Neuronal stem cell (in vitro differentiated cells): ENCODE measurements at regions not wholly inside any gene's neighbourhood (a gene's known extent, or its start where the extent isn't known, plus 50 kb on each side); places are given as distances from the start of the nearest gene placed in this dataset.
"Not testable (repeated sequence)": the region's sequence is repeated elsewhere in the genome, so short reads cannot be mapped to it uniquely, and the experiment has no call there.

Source experiments
- DNase-seq: peaks from one replicate; pipeline ENCODE4 v3.0.0-alpha.2; 2013; ENCODE audit warnings: low spot score
- H2AFZ ChIP-seq: one replicate; pipeline ENCODE4 v1.6.1; 2013; ENCODE audit warnings: mild to moderate bottlenecking, low read length, inconsistent platforms
- H2AK5ac ChIP-seq: 2 replicates; pipeline ENCODE4 v1.6.1; 2013; ENCODE audit warnings: low read depth, mild to moderate bottlenecking, inconsistent platforms, low read length, moderate library complexity, mixed read lengths
- H2BK120ac ChIP-seq: 2 replicates; pipeline ENCODE4 v1.6.1; 2013; ENCODE audit warnings: low read depth, mild to moderate bottlenecking, inconsistent platforms, low read length, moderate library complexity, mixed read lengths
- H2BK12ac ChIP-seq: one replicate; pipeline ENCODE4 v1.6.1; 2013; ENCODE audit warnings: low read length, inconsistent platforms
- H2BK15ac ChIP-seq: 2 replicates; pipeline ENCODE4 v1.6.1; 2013; ENCODE audit warnings: mild to moderate bottlenecking, low read length, inconsistent platforms, mixed read lengths
- H2BK5ac ChIP-seq: one replicate; pipeline ENCODE4 v1.6.1; 2013; ENCODE audit warnings: inconsistent platforms, mild to moderate bottlenecking, low read length, moderate library complexity
- H3K14ac ChIP-seq: one replicate; pipeline ENCODE4 v1.6.1; 2013; ENCODE audit warnings: low read length, inconsistent platforms
- H3K18ac ChIP-seq: 2 replicates; pipeline ENCODE4 v1.6.1; 2013; ENCODE audit warnings: low read length, inconsistent platforms
- H3K23ac ChIP-seq: 2 replicates; pipeline ENCODE4 v1.6.1; 2013; ENCODE audit warnings: low read depth, mild to moderate bottlenecking, mixed read lengths, low read length, inconsistent platforms; ENCODE audit not compliant: poor library complexity
- H3K27ac ChIP-seq: replicated peaks from 3 replicates; pipeline ENCODE4 v1.5.1; 2013; ENCODE audit warnings: low read length, inconsistent platforms
- H3K27me3 ChIP-seq, 3 experiments: 2 replicates each; pipeline ENCODE4 v1.6.1; 2013; ENCODE audit warnings: low read length in 3 of 3, mild to moderate bottlenecking in 2 of 3, inconsistent platforms in 1 of 3, low read depth in 1 of 3, mixed read lengths in 1 of 3, moderate library complexity in 1 of 3; ENCODE audit not compliant: control insufficient read depth in 3 of 3, insufficient read depth in 3 of 3
- H3K36me3 ChIP-seq, 2 donors: replicated peaks in 1 of 2; 2 replicates each; pipeline ENCODE4 v1.6.1; 2013; ENCODE audit warnings: low read length in 2 of 2; ENCODE audit not compliant: control insufficient read depth in 2 of 2, insufficient read depth in 2 of 2
- H3K4ac ChIP-seq: 2 replicates; pipeline ENCODE4 v1.6.1; 2013; ENCODE audit warnings: inconsistent platforms, mild to moderate bottlenecking, low read length, moderate library complexity
- H3K4me1 ChIP-seq, 2 donors: 1 replicate in 1 of 2; 2 replicates in 1 of 2; pipeline ENCODE4 v1.6.1; 2013; ENCODE audit warnings: low read length in 2 of 2, low read depth in 1 of 2; ENCODE audit not compliant: control insufficient read depth in 2 of 2, insufficient read depth in 1 of 2
- H3K4me2 ChIP-seq: one replicate; pipeline ENCODE4 v1.6.1; 2013; ENCODE audit warnings: mild to moderate bottlenecking, low read length, inconsistent platforms; ENCODE audit not compliant: insufficient read depth, poor library complexity, severe bottlenecking
- H3K4me3 ChIP-seq, 2 donors: 2 replicates each; pipeline ENCODE4 v1.5.1; 2013; ENCODE audit warnings: low read length in 2 of 2, mild to moderate bottlenecking in 2 of 2, inconsistent platforms in 1 of 2, moderate library complexity in 1 of 2
- H3K79me1 ChIP-seq: one replicate; pipeline ENCODE4 v1.6.1; 2013; ENCODE audit warnings: low read depth, mild to moderate bottlenecking, inconsistent platforms, low read length, moderate library complexity
- H3K9ac ChIP-seq: one replicate; pipeline ENCODE4 v1.6.1; 2013; ENCODE audit warnings: mild to moderate bottlenecking, low read depth, low read length, inconsistent platforms; ENCODE audit not compliant: poor library complexity
- H3K9me3 ChIP-seq, 2 donors: replicated peaks in 1 of 2; 2 replicates each; pipeline versions ENCODE3 to v1.6.1; 2013; ENCODE audit warnings: low read length in 2 of 2, mild to moderate bottlenecking in 2 of 2, inconsistent platforms in 1 of 2, low read depth in 1 of 2, mixed read lengths in 1 of 2, moderate library complexity in 1 of 2; ENCODE audit not compliant: control insufficient read depth in 2 of 2, insufficient read depth in 1 of 2
- H4K8ac ChIP-seq: one replicate; pipeline ENCODE4 v1.6.1; 2013; ENCODE audit warnings: low read depth, mild to moderate bottlenecking, inconsistent platforms, low read length, moderate library complexity
- H4K91ac ChIP-seq: one replicate; pipeline ENCODE4 v1.6.1; 2013; ENCODE audit warnings: low read length, low read depth, mild to moderate bottlenecking, inconsistent platforms; ENCODE audit not compliant: poor library complexity
- WGBS, 2 donors: extraction: QIAGEN DNeasy Blood & Tissue Kit; methylation state at CpG; one replicate each; pipeline ENCODE4 v1.1.7; 2013; ENCODE audit warnings: missing lambda C conversion rate in 2 of 2, mixed read lengths in 1 of 2; ENCODE audit not compliant: insufficient read length in 2 of 2, insufficient replicate concordance in 1 of 2; ENCODE audit errors: extremely low coverage in 2 of 2; 5-methylcytosine and 5-hydroxymethylcytosine counted together

DNA sequence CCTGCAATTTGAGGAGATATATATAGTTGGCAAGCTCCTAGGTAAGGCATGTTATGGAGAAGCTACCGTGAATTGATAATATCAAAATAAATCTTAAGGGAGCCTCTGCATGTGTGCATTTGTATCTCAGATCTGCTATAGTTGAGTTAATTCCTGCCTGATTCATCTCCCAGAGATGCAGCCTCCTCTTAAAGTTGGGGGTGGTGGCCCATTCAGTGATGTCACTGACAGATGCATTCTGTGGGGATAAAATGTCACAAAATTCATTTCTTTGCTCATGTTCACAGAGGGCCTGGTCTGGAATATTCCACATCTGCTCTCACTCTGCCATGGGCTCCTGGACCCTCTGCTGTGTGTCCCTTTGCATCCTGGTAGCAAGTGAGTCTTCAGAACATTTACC is 185.8 kb upstream of the PRSS1 start:
- no peak overlapping the region for H2BK15ac ChIP-seq
- WGBS, 2 donors, result no CpG with 5 or more reads among the region's 1 CpG
- H2AK5ac ChIP-seq, result no peak overlapping the region
- no peaks in the 10 kb centered on the region for H3K9me3 ChIP-seq
- no peak overlapping the region for H2BK120ac ChIP-seq
- H2BK12ac ChIP-seq, result no peak overlapping the region
- no peak overlapping the region for H3K4me3 ChIP-seq
- H3K79me1 ChIP-seq, result no peaks in the 10 kb centered on the region
- H4K91ac ChIP-seq, result no peak overlapping the region
- H3K36me3 ChIP-seq, result no peaks in the 10 kb centered on the region
- no peak overlapping the region for H3K27ac ChIP-seq
- no peak overlapping the region for H3K23ac ChIP-seq
- no peaks in the 10 kb centered on the region for H3K4me1 ChIP-seq
- H4K8ac ChIP-seq, result no peak overlapping the region
- H3K4ac ChIP-seq, result no peak overlapping the region
- DNase-seq, result no peak
- H3K9ac ChIP-seq, result no peak overlapping the region
- H3K27me3 ChIP-seq, result no peaks in the 10 kb centered on the region
- no peak overlapping the region for H2AFZ ChIP-seq
- H3K18ac ChIP-seq, result no peak overlapping the region
- no peak overlapping the region for H3K14ac ChIP-seq
- H3K4me2 ChIP-seq, result no peak overlapping the region
- no peak overlapping the region for H2BK5ac ChIP-seq

DNA sequence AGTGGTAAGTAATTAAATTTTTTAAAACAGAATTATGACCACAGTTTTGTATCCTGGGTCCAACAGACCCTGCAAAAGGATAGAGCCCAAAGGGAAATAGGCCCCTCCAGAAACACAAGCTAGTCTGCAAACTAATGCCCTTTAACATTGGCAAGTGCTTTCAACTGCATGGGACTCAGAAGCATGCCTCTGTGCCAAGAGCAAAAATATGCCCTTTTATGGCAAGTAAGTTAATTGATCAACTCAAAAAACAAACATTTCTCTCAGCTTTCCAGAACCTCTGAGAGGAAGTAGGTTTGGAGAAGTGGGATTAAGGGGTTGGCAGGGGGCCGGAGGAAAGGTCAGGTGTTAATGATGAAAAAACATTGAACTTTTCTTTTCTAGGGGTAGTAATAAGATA is 186.6 kb upstream of the PRSS1 start:
- Histone ChIP-seq H4K91ac (no peak overlapping the region), H3K4me1 (no peaks in the 10 kb centered on the region)
- WGBS, 2 donors, result no CpG with 5 or more reads among the region's 1 CpG

DNA sequence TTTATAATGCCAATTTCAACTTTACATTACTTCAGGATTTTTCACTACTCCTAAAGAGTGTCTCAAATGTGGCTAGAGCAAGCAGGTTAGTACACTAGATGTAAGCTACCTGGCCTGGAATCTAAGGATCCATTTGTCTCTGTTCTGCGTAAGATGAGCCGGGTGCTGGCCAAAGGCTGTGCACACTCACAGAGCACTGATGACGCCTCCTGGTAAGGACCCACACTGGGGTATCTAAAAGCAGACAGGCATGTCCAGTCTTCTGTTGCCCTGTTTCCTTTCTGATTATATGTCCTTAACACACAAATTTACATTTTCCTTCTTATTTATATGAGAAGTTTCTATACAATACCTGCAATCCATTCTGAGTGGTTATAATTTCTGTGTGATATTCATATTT is 187.9 kb upstream of the PRSS1 start:
- WGBS, 2 donors, result no CpG with 5 or more reads among the region's 3 CpGs
- H3K4me2 ChIP-seq, H2BK5ac ChIP-seq, H3K27me3 ChIP-seq, H2AFZ ChIP-seq, H3K4me1 ChIP-seq, H3K4me3 ChIP-seq, H2BK120ac ChIP-seq, H3K4ac ChIP-seq, DNase-seq, H4K8ac ChIP-seq, H3K9ac ChIP-seq, H3K36me3 ChIP-seq, H2BK12ac ChIP-seq, H3K9me3 ChIP-seq, H3K27ac ChIP-seq, H3K79me1 ChIP-seq, H3K18ac ChIP-seq, H3K23ac ChIP-seq, H3K14ac ChIP-seq, H4K91ac ChIP-seq, H2AK5ac ChIP-seq, H2BK15ac ChIP-seq: not testable (repeated sequence)

More for the DNA sequence above, 186.6 kb upstream of the PRSS1 start:
- H3K14ac ChIP-seq, result no peak overlapping the region
- H2AFZ ChIP-seq, result no peak overlapping the region
- H3K36me3 ChIP-seq, result no peaks in the 10 kb centered on the region
- H3K18ac ChIP-seq, result no peak overlapping the region
- no peak for DNase-seq
- no peak overlapping the region for H2AK5ac ChIP-seq
- H3K79me1 ChIP-seq, result no peaks in the 10 kb centered on the region
- H4K8ac ChIP-seq, result no peak overlapping the region
- H2BK15ac ChIP-seq, result no peak overlapping the region
- H3K27ac ChIP-seq, result no peak overlapping the region
- no peak overlapping the region for H3K9ac ChIP-seq
- no peaks in the 10 kb centered on the region for H3K27me3 ChIP-seq
- no peak overlapping the region for H2BK12ac ChIP-seq
- H3K23ac ChIP-seq, result no peak overlapping the region
- H3K4me3 ChIP-seq, result no peak overlapping the region
- no peaks in the 10 kb centered on the region for H3K9me3 ChIP-seq
- no peak overlapping the region for H3K4me2 ChIP-seq
- no peak overlapping the region for H2BK5ac ChIP-seq
- H3K4ac ChIP-seq, result no peak overlapping the region
- H2BK120ac ChIP-seq, result no peak overlapping the region

DNA sequence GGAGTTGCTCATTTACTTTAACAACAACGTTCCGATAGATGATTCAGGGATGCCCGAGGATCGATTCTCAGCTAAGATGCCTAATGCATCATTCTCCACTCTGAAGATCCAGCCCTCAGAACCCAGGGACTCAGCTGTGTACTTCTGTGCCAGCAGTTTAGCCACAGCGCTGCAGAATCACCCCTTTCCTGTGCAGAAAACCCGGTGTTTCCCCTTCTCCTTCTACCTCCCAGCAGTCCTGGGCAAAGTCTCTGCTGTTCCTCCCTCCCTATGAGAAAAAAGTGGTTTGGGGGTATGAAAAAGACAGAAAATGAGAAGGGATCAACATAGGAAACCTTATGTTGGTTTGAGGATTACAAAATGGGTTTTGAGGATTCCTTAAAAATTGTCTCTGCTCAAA is 188.5 kb upstream of the PRSS1 start:
- not testable (repeated sequence) for H3K79me1 ChIP-seq

More for the DNA sequence above, 188.5 kb upstream of the PRSS1 start:
- H3K9ac ChIP-seq, H3K36me3 ChIP-seq, H3K14ac ChIP-seq, DNase-seq, H4K91ac ChIP-seq, H2BK12ac ChIP-seq, H3K27me3 ChIP-seq, H2AK5ac ChIP-seq, H3K27ac ChIP-seq, H4K8ac ChIP-seq, H3K4me2 ChIP-seq, H2BK120ac ChIP-seq, H3K4me3 ChIP-seq, H3K23ac ChIP-seq, H2BK5ac ChIP-seq, H3K4me1 ChIP-seq, H3K9me3 ChIP-seq, H2AFZ ChIP-seq, H3K18ac ChIP-seq, H2BK15ac ChIP-seq, H3K4ac ChIP-seq: not testable (repeated sequence)
- WGBS, 2 donors, result no CpG with 5 or more reads among the region's 6 CpGs
